EH (cell line): ENCODE measurements at regions not wholly inside any gene's neighbourhood (a gene's known extent, or its start where the extent isn't known, plus 50 kb on each side); places are given as distances from the start of the nearest gene placed in this dataset.

ENCODE experiments used
- DNase-seq: peaks from one replicate; pipeline ENCODE4 v3.0.0-alpha.2; 2015; ENCODE audit warnings: low read depth

DNA sequence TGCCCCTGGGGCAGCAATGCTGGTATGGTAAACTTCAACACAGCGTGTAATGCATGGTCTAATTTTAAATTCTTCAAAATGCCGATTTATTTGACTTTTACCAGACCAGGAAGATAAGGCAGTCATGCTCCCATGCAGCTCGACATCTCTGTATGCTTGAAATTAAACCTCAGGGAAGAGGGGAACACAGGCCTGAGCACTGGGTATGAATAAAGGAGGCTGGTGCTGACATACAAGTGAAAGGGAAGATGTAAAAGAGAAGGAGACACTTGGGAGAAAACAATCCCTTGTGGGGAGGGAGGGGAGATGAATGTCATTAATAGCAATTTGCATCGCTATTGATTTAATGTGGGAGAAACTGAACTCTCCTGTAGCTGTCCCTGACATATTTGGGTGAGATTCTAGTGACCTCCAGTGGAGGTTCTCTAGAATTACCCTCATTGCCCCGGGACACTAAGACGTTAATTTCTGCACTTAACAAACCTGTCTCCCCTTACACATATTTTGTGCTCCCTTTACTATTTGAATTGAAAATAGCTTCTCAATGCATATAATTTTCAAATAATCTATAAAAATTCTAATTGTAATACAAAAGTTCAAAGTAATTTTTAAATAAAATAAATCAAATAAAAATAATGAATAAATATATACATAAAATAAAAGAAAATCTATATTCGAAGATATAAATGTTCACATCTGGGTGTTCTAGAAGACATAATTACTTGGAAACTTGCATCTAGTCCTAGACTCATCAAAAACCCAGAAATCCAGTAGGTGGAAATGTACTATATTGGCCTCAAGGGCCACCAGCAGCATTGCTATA is 283.1 kb downstream of the LMX1A start:
- peak; percentile 62 for DNase-seq

DNA sequence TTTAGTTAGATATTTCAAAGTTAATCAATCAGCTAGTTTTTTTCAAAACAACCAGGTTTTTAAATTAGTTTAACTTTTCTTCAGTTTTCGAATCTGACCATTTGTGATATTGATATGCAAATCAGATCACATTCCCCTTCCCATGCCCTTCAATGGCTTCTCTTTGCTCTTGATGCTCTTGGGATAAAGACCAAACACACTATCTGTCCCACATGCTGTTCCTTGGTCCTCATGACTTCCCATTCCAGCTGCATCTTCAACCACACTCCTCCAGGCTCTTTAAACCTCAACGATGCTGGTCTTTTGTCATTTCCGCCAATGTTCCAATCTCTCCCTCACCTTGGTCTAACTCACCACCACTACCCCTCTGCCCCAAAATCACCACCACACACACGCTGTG is 285.8 kb downstream of the LMX1A start:
- no peak for DNase-seq

DNA sequence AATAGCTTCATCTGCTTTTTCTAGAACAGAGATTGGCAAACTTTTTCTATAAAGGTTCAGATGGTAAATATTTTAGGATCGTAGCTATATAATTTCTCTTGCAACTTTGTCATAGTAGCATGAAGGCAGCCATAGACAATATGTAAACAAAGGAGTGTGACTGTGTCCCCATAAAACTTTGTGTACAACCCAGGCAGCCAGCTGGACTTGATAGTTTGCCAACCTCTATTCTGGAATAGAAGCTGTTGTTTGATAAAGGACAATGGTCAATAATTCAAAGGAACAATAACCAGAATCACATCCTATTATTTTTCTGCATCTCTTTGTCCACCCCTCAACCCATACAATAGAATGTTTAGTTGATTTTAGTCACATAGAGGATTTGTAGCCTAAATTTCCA is 286.7 kb downstream of the LMX1A start:
- no peak for DNase-seq

DNA sequence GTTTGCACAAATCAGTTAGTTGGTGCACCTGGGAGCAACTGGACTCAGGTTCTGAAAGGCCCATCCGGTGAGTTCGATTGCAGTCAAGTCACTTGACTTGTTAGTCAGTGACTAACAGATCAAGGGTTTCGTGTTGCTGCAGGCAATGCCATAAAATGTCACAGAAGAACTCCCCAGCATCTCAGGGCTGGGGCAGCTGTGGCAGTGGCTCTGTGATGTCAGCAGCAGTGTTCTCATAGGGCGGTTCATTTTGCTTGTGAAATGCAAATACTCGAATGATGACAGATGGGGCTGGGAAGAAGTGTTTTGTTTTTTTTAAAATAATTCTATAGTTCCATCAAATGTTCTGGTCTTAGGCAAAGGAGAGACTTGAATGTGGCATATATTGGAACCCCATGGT is 287.8 kb downstream of the LMX1A start:
- DNase-seq = peak; percentile 35

DNA sequence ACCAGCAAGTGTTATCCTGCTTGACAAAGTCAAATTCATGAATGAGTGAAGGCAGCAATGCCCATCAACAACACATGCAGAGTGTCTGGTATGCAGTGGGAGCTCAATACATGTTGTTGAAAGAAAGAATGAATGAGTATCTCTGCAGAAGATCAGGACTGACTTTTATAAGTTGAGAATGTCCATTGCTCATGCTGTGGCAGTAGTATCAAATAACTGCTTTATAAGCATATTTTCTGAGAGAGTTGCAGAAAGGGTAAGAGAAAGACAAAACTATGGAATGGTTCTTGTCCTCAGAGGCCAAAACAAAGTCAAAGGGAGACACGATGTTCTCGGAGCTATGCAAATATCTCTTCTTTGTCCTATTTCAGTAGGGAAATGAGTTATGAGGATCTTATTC is 288.7 kb downstream of the LMX1A start:
- no peak for DNase-seq

DNA sequence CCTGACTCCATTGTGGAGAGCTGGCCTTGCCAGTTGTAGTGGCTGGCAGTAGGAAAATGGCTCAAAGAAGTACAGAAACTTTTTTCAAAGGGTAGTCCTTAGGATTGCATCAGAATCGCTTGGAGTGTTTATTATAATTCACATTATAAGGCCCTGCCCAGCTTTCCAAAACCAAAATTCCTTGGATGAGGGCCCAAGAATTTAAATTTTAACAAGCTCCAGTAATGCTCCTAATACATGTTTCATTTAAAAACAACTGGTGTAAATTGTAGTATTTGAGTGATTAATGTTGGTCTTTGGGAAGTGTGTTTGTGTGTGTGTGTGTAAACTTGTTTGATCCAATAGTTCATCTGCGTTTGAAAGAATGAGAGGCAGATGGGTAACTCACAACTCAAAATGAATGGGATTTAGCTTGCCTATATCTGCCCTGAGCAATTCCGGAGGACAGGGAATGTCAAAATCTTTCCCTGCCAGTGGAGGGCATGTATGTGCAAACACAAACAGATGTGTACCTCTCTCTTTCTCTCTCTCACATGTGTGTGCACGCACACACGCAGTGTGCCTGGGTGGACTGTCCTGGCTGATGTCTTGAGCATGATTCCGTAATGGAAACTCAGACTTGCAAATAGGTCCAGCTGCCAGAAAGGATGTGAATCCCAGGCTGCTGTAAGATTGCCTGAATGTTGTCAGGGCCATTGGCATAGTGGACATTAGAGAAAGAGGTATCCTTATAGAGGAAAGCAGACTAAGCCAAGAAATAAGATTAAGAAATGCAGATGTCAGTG is 293.1 kb downstream of the LMX1A start:
- DNase-seq = peak; percentile 40

DNA sequence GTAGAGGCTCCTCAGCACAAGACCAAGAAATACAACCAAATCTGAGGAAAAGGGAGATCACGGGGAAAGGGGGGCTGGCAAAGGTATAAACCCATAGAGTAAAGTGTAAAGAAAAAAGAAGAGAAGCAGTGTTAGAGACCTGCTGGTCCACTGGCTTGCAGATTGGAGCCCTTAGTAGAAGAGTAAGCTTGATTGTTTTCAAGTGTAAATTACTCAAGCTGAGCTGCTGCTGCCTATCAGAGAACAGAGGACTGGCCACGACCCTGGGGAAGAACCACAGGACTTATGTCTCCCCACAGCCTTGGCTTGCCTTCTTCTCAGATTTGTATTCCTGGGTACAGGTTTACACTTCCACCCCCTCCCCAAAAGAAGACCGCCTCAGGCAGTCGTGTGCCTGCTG is 294.2 kb downstream of the LMX1A start:
- DNase-seq = no peak

DNA sequence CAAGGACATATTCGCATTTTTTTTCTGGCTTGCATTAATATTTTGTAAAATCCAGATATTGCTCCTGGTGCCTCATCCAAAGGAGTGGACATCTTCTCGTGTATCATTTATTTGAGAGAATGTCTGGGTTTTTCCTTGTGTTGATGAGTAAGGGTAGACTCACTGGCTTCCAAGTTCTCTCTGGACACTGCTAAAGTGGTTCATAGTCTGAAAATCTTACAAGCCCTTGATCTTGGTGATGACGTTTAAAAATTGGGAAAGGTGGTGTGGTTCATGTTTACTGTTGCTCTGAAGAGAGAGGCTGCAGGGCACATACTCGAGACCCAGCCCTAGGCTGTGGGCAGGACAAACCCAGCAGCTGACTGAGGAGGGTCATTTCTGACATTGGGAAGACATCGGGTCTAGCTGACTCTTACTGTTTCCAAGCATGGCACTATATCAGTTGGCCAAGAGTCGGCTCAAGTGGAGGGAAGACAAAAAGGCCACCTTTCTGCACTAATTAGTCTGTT is 296.2 kb downstream of the LMX1A start:
- DNase-seq = no peak

DNA sequence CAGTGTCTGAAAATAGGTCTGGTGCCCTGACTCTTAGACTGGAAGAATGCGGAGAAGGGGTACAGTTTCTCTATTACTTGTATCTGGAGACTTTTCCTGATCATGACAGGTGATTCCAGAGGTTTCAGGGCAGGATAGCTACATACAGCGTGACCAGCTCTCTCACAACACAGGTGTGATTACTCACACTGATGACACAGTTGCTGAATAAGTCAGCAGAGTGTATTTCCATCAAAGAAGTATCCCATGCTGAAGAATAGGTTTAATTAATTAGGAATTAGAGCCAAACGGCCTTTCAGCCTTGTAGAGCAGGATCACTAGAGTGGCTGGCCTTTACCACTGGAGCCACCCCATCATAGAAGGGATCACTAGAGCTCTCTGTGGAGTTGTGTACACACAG is 298.6 kb downstream of the LMX1A start:
- no peak for DNase-seq

DNA sequence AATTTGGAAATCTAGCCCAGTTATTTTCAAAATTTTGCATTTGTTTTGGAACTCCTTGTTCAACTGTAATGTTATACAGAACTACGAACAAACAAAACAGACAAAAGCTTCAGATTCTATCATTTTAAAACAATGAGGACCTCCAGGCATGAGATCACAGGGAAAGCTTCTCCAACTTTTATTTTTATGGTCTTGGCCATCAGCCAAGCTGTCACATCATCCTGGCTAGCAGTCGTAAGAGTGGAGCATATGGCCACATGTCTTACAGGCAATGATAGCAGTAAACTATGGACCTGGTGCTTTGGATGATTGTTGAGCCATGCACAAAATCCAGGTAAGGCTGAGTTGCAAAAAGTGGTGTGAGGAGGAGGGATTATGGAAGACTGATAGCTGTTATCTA is 299.6 kb downstream of the LMX1A start:
- no peak for DNase-seq

DNA sequence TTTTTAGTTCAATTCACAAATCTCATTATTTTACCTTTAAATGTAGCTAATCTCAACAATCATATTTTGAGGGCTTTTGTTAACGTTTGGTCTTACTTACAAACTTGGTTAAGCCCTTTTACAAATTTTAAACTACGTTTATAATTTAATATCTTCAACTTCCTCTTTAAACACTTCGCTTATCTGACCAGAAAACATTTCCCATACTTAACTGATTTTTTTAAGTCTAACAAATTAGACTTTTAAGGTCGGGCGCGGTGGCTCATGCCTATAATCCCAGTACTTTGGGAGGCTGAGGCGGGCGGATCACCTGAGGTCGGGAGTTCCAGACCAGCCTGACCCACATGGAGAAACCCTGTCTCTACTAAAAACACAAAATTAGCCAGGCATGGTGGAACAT is 300.9 kb downstream of the LMX1A start:
- no peak for DNase-seq

DNA sequence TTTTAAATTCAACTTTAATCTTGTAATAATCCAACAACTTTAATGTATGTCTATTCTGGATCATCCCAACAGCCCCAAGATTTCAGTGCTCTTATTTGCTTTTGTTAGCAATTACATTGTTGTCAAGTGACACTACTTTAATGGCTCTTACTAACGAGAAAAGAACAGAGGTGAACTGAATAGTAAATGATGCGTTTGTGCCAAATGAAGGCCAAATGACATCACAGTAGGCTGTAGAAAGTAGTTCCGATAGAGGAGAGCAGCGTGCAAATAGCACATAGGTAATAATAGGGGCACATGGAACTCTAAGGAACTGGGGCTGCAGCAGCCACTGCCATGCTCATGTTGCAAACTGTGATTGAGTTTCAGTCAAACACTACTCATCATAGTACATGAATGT is 301.9 kb downstream of the LMX1A start:
- DNase-seq = no peak

DNA sequence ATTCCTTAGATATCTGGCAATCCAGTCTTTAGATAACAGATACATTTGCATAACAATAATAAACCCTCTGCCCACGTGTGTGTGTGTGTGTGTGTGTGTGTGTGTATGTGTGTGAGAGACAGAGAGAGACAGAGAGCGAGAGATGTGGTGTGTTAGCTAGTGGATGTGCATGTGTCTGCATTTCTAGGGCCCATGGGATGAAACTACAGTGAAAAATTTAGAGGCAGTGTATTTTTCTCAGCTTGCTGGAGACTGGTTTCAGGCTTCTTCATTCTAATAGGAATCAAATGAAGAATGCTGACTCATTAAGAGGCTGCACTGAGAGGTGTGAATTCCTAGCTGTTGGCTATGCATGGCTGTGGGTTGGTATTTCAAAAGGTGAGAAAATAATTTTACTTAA is 303.2 kb downstream of the LMX1A start:
- no peak for DNase-seq

DNA sequence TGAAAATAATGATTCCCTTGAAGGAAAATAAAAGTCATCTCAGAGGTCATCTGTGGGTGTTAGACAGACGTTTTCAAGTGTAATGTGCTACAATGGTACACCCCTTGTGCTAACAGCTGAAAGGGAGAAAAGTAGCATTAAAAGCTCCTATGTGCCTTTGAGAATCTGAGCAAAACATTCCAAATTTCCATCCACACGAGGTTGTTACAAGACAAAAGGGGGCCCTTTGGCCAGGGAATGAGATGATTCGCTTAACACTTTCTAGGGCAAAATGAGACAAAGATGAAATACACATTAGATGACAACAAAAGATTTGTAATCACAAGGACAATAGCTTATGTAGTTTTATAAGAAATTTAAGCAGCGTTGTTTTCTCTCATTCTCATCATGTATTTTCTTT is 303.6 kb downstream of the LMX1A start:
- DNase-seq = no peak

DNA sequence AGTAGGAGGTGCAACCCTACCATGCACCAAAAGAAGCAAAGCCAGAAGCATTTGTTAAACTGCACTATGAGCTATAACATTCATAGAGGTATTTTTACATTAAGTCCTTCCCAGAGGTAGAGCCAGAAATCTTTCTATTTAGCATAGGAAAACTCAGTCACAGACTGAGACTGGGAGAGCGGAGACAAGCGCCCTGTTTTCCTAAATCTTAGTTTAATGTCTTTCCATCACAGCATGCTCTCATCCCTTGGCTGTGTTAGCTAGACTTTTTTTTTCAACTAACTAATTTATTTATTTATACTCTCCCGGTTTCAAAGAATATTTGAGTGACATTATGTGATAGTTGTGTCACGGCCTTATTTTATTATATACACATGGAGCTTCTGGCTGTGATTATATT is 304.1 kb downstream of the LMX1A start:
- no peak for DNase-seq

DNA sequence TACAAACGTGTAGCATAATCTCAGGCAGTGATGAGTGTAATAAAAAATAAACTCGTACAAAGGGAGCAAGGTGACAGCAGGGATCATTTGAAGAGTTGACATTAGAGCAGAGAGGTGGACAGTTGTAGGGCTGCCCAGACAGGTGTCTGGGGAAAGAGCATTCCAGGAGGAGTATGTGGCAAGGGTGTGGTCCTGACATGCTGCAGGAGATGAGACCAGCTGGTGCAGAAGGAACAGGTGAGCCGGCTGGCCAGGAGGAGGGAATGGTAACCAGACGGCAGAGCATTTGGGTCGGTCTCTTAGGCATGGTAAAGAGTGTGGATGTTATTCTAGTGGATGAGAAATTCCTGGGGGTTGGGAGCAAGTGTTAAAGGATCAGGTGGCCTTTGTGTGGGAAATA is 306.3 kb downstream of the LMX1A start:
- DNase-seq = no peak

DNA sequence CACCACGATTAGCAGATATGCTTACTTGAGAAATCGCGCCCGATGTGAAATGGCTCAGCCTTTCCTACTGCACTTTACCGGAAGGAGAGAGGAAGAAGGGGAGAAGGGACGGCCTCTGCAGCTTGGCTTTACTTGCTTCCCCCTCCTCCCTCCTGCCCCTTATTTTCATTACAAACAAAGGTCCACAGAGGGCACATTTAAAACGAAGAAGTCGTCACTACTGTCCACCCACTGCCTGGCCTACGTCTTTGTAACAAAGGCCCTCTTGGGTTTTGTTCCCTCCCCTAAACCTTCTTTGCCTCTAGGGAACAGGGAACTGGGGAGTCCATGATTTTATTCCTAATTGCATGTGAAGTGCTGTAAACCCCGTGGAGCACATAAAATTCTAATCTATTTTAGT is 308.5 kb downstream of the LMX1A start:
- DNase-seq = no peak

DNA sequence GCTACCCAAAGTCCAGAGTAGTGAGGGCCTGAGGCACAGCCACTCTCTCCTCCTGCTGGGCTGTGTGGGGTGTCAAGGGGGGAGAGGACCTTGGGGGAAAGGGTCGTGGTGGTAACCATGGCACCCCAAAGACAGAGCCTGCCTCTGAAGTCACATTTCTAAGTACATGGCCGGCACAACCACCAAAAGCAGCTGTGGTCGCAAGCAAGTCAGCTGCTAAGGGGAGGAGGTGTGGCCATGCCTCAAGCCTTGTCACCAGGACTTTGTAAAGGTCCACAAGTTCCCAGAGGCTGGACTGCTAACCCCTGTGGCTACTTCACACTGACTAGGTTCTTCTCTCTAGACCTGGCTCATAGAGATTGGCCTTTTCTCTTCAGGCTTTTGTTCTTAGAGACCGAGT is 310.6 kb downstream of the LMX1A start:
- DNase-seq = no peak

DNA sequence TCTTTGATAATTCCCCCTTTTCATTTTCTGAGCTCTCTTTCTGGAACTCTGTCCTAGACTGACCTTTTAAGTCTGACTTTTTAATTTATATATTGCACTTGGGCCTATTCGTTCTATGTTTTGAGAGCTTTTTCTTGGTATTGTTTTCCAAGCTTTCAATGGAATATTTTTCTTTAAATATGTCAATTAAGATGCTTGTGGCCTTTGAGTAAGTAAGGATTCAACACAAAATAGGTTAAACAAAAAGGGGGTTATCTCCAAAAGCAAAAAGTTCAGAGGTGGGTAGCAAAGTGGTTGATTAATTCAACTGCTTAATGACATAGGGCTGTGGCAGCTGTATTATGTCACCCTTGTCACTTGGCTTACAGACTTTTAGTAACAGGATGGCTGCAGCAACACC is 315.9 kb downstream of the LMX1A start:
- DNase-seq = no peak

DNA sequence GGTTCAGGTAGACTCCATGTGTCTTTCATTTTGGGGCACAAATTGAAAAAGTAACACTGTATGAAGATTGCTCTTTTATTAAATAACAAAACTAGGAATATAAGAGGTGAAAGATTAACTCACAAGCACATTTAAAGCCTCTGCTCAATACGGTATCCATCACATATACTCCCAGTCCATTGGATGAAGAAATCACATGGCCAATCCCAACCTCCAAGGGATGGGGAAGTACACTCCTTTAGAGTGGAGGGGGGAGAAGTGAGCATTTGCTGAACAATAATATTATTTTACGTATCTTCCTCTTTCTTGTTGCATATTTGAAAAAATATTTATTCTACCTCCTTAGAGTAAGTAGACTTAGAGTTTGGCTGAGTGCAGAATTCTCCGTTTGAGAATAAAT is 316.5 kb downstream of the LMX1A start:
- no peak for DNase-seq

DNA sequence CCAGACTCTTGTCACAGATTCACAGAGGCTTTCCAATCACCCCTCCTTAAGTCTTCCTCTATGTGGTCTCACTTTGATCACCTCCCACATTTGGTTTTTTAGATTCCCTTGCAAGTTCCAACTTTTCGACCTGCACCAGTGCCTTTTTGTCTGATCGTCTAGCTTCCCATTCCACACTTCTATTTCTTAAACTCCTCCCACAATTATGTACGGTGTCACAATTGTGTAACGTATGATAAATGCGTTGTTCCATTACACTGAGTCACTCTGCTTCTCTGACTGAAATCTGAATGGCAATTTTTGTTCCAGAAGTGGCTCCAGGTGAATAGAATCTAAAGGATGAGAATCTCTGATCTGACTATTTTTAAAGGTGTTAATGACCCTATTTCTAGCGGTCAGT is 320.1 kb downstream of the LMX1A start:
- DNase-seq = no peak

DNA sequence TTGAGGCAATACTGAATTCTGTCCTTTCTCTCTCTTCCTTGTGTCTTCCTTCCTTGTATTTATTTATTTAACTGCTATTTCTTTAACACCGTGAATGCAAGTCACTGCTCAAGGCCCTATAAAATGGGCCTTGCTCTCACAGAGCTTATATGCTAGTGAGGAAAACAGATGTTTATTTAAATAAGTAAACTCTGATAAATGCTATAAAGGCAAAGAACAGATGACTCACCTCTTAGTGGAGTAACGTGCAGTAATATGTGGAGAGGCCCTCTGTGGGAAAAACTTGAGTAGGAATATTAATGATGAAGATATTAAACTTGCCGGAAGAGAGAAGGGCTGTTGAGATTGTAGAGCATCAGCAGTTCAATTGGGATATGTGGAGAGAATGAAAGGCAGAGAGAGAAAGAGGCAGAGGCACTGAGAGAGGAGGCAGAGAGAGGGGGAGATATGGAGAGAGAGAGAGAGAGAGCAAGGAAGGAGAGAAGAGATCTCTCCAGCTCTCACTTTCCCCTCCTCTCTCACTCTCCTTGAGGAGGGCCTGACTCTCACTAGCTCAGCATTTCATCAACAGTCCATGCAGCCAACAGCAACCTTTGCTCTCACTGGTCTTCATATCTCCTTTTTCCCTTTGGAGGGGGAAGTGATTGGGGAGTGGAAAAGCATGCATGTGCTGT is 322.2 kb downstream of the LMX1A start:
- DNase-seq = no peak

DNA sequence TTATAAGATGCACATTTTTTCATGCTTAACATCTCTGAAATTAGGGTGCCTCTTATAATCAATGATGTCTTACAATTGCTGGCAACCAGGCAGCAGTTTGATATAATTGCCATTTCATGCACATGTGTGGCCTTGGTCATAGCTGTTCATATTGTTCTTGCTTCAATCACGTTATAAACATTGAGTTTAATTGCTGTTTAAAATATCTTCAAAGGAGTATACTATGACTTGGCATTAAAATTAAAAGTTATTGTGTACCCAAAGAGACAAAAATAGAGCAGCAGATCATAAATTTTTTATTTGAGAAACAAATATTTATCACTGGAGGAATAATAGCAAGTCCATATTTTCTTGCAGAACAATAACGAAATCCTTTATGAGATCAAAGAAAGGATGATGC is 325.5 kb downstream of the LMX1A start:
- no peak for DNase-seq
